ENCODE measurements at regions not wholly inside any gene's neighbourhood (a gene's known extent, or its start where the extent isn't known, plus 50 kb on each side); places are given as distances from the start of the nearest gene placed in this dataset.

- TF ChIP-seq CTCF (conservative IDR thresholded peaks at IDR 0.05; ENCODE audit: low read depth, low read length) (no peak), EZH2 (IDR thresholded peaks at IDR 0.05; ENCODE audit: borderline replicate concordance, low read depth, low read length, poor library complexity, severe bottlenecking) (no peak)
Observed at GRCh38 chr6:56399250-56399671, 151.9 kb upstream of the COL21A1 start.

Measured in A673 (cell line).